HG03066 (cell line): ENCODE measurements at regions not wholly inside any gene's neighbourhood (a gene's known extent, or its start where the extent isn't known, plus 50 kb on each side); places are given as distances from the start of the nearest gene placed in this dataset.
A peak's percentile ranks its signal among the peaks of the same experiment; 100 is the strongest.
"Not testable (repeated sequence)": the region's sequence is repeated elsewhere in the genome, so short reads cannot be mapped to it uniquely, and the experiment has no call there.

Experiments used
- ATAC-seq: cut with Tn5 transposase; IDR thresholded peaks from one replicate; pipeline ENCODE4 v1.9.1; 2021; ENCODE audit warnings: low read depth; ENCODE audit not compliant: unreplicated experiment

DNA sequence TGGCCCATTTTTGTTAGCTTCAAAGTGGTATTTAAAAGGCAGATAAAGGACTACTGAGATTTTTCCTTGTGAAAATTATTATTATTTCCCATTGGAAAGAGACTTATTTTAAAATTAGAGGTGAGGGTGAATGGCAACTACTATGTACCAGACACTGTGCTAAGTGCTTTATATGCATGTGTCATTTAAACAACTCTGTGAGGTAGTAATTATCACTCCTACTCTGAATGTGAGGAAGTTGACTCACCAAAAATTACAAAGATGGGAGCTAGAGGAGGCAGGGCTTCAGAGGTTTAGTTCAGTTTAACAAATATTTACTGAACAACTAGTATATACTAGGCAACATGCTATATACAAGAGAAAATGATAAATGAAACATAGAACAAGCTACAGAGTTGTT, 78.2 kb downstream of the MSL3 start:
- no peak for ATAC-seq

DNA sequence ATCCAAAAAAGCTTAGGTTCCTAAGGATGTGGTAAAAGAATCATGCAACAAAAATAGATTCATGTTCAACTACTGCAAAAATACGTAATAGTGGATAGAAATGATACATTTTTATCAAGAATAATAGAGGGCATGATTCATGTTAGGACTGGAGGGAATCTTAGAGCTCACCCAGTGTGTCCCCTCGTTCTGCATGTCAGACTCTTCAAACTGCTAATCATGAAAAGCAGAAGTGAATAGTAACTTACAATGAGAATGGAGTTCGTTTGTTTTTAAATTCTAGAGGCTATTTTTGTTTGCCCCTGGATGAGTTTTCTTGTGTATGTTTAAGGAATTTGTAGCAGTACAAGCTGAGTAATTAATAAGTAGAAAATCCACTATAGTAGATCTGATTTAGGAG, 79.4 kb downstream of the MSL3 start:
- ATAC-seq, result no peak

DNA sequence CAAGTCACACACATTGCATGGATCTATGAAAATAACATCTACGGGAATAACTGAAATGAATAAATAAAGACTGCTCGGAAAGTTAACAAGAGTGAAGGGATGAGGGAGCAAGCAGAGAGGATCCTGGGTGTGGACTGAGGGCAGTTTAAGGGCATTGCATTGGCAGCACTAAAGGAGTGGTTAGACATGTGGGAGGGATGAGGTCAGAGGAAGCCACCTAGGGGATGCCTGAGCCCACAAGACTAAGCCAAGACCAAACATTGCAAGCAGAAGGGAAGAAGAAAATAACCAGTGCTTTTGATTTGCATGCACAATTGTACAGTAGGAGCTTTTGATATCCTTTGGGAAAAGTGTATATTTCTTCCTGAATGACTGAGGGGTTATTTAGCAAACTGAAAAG, 106.1 kb downstream of the MSL3 start:
- ATAC-seq, result no peak

DNA sequence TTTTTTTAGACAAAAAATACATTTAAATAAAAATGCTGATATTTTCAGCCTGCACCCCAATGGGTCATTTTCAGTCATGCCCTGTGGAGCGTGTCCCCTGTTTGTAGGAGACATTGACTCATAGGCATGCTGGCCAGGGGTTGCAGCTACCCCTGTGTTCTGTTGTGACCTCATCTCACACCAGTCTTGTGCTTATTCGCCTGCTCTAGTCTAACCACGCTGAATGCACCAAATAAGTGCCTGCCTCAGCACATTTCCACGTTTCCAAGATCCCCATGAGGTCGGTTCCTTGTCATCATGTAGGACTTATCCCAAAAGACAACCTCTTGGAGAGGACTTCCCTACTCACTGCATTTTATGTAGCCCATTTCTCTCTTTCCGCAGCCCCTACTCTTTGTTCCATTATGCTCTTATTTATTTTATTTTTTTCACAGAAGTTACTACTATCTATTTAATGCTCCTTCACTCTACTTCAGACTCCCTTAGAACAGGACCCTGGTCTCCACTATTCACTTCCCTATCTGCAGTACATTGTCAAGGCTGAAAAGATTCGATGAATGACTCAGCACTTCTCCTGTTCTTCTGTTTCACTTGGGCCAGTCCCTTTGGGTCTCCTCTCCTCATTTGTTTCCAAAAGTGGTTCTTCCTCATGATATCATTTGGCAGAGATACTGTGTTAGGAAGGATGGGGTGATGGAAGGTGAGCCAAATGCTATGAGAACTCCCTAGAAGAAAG, 109.7 kb downstream of the MSL3 start:
- ATAC-seq, result no peak

DNA sequence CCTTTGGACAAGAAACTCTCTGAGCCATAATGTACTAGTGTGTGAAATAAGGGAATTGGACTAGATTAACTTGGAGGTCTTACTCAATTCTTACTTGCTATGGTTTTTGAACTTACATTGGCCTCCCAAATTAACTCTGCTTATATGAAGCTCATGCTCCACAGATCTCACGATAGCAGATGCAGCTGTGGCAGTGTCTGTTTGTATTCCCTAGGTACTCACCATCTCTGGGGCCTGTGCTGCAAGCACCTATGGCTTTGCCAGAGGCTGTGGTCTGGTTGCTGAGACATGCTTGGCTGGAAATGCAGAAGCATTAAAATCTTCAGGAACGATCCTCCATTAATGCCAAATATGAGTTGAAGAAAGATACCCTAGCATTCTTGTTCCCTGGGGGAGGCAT, 112.8 kb downstream of the MSL3 start:
- no peak for ATAC-seq

DNA sequence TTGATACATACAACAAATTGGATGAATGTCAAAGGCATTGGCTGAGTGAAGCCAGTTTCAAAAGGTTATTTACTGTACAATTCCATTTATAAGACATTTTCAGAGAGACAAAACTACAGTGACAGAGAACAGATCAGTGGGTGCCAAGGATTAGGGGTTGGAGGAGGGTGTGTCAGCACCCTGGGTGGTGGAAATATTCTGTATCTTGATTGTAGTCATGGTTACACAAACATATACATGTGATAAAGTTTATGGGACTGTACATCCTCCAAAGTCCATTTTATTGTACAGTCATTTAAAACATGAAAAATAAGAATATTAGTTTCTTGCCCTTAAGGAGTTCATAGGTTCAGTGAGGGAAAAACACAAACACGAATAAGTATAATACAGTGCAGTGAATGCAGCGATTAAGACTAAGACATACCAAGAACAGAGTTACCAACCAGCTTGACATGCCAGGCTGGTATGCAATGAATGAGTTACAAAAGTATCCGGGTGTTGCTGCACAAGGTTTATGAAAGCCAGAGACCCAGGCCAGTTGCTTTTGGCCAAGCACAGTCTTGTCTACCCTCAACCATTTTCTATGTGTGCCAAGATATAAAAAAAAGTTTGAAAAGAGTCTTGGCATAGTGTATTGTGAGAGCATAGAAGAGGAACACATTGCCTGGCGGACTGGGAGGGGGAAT, 123.6 kb downstream of the MSL3 start:
- no peak for ATAC-seq

DNA sequence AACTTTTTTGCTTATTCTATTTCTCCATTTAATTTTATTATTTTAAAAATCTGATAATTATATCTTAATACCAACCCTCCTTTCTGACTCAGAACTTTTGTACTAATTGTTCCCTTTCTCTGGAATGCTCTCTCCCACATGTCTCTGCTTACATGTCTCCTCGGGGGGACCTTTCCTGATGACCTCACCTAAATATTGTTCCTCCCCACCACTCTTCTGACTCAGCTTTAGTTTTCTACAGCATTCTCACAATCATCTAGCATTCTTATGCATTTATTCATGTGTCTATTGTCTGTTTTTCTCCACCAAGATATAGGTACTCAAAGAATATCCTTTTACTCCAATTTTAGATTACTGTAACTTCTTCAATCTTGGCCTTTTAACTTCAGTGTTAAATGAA, 128.7 kb downstream of the MSL3 start:
- no peak for ATAC-seq

DNA sequence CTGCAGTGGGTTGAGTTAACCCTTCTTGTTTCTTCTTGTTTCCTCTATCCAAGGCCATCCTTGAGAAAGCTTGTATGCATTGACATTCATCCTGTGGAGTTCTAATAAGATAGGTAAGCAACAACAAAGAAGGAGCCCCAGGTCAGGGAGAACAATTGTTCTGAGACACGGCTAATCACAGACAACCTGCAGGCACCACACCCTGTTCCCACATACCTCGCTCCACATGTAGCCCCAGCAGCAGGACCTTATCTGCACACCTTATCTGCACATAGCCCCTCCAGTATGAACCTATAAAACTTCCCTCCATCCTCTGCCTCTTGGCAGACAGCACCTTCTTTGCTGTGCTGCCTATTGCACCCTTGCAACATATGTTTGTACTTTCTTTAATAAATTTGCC, 129.1 kb downstream of the MSL3 start:
- ATAC-seq, result no peak

DNA sequence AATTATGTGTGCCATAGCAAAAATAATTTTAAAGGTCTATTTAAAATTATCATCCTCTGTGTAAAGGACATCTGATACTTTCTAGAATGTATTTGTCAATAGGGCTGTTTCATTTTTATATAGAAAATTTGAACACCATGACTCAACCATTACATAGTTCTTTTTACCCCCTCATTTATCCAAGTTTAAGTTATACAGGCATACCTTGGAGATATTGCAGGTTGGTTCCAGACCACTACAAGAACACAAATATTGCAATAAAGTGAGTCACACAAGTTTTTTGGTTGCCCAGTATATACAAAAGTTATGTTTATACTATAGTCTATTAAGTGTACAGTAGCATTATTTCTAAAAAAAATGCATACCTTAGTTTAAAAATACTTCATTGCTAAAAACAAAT, 130.4 kb downstream of the MSL3 start:
- no peak for ATAC-seq

DNA sequence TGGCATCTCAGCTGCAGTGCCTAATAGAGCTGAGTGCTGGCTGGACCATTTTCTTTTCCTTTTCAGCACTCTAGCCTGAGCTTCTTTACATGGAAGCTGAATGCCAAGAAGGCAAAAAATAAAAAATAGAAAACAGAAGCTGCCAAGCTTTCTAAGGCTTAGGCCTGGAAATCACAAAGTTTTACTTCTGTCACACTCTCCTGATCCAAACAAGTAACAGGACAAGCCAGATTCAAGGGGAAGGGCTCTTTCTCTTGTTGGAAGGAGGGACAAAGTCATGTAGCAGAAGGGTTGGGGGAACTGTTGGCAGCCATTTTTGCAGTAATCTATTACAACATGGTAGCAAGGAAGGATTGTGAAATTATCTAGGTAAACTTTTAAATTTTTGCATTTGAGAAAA, 131.8 kb downstream of the MSL3 start:
- no peak for ATAC-seq

DNA sequence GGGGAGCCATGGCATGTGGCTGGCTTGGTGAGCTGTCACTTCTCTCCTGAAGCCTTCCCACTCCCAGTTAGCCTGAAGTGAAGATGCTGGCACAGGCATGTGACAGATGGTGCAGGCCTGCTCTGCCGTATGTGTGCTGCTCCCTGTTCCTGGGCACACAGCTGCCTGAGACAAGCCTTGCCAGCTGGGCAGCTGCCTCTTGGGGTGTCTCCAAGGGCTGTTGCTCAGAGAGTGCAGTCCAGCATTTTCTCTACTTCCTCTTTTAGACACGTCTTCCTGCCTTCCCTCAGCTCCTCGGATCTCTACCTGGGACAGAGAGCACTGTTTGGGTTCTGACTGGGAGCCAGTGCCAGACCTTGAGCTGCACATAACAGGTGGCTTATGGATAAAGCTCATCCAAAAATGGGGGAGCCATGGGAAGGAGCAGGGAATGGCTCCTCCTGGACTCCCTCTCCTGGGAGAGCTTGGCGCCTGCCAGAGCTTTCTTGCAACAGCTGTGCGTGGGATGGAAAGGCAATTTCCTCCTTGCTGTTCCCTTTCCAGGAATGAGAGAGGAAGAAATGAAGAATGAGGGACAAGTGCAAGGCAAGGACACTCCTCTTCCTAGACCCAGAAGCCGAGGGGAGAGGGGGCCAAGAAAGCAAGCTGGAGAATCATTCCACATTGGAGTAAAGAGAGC, 132.9 kb downstream of the MSL3 start:
- ATAC-seq, result no peak

DNA sequence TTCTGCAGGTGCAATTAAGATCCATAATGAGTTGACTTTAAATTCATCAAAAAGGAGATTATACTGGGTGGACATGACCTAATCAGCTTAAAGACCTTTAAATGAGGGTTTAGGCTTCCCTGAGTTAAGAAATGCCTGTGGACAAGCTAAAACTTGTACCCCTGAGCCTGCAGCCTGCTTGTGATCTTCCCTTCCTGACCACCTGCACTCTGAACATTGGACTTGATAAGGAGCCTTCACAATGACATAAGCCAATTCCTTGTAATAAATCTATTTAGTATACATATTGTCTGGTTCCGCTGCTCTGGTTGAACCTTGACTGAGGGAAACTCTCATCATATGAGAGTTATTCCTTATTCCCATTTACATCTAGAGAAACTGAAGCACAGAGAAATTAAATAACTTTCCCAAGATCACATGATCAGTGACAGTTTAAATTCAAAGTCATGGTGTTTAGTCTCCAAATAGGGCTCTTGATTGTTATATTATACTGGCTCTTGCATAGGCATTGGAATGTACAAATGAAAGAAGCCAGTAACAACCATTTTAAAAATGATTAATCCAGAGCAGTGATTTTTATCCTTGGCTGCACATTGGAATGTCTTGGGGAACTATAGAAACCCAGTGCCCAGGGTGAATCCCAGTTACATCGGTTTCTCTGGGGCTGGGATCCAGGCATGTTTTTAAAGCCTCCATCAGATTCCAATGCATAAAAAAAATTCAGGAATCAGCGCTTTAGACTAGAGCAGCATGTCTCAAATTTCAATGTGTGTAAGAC, 136.1 kb downstream of the MSL3 start:
- no peak for ATAC-seq

DNA sequence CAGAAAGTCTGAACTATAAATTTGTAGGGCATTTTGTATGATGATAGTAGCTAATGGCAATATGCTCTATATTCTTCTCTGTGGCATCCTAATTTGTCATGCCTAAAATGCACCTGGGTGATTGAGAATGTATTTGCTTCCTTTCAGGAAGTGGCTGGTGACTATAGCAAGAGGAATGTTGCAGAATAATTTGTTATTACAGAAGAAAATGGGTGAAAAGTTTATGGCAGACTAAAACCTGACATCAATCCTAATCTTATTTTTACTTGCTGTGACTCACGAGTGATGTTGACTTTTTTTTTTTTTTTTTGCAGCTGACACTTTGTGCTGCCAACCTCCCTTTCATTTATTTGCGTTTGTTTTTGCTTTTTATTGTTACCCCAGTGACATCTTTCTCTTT, 141.1 kb downstream of the MSL3 start:
- ATAC-seq, result no peak

DNA sequence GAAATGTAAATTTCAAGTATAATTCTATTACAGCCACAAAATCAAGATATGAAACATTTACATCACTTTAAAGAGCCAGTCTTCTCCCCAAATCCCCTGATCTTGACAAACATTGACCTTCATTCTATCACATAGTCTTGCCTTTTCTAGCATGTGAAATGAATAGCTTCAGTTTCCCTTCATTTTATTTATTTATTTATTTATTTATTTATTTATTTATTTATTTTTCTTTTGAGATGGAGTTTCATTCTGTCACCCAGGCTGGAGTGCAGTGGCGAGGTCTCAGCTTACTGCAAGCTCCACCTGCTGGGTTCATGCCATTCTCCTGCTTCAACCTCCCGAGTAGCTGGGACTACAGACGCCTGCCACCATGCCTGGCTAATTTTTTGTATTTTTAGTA, 147.9 kb downstream of the MSL3 start:
- ATAC-seq, result not testable (repeated sequence)

DNA sequence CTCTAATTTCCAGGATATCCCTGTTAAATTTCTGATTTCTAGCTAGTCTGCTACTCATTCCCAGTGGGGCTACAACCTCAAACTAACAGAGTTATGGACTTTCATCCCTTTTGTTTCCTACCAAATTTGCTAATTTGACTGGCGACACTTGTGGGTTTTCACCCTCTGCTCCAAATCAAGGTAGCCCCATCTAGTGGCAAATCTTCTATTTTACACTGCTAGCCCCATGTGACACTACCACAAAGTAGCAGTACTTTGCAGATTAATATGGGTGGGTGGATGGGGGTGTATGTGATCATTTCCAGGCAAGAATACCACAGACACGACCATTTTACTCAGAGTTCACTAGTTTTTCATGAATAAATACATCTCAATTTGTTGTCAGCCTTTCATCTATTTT, 150.3 kb downstream of the MSL3 start:
- peak; percentile 76 for ATAC-seq

DNA sequence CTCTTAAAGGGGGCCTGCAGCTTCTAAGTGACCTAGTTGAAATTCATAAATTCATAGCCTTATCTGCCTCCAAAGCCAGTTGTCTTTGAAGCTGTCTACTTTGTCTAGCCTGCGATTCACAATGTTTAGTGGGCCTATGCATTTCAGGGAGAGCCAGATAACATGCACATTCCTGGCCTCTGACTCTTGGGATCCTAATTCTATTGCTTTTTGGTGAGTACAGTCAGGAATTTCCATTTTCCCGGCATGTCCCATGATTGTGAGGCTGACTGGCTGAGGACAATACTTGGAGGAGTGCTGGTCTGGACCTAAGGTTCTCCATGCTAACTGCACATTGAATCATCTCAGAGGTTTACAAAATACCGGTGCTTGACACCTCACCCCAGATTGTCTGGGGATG, 155.0 kb downstream of the MSL3 start:
- ATAC-seq, result no peak

DNA sequence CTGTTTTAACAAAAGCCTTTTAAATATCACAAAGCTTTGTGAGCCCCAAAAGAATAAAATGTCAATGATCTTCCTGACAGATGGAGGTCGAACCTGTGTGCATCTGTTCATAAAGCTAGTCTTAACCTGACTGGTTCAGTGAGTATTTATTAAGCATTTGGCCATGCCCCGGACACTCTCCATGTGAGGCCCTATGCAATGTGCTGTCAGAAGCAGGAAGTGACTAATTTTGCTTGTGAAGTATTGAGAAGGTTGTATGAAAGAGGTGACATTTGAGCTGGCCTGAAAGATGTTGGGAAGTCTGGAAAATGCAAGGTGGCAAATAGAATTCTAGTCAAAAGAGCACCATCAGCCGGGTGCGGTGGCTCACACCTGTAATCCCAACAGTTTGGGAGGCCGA, 171.4 kb downstream of the MSL3 start:
- ATAC-seq, result no peak

DNA sequence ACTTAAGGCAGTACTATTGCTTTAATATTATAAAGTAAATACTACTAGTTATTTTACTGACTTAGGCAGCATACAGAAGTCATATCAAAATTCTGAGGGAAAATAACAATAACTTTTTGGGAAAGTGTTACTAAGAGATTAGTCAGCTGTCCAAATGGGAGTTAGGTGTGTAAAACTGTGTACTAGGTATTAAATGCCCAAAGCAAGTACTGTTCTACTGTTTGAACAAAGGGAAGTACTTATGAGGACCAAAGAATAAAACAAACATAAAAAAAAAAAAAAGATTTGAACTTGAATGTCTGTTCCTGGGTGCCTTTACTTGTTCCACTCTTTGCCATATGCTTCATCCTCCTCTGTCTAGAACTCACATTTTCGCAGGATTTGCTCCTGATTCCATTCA, 174.4 kb downstream of the MSL3 start:
- no peak for ATAC-seq

DNA sequence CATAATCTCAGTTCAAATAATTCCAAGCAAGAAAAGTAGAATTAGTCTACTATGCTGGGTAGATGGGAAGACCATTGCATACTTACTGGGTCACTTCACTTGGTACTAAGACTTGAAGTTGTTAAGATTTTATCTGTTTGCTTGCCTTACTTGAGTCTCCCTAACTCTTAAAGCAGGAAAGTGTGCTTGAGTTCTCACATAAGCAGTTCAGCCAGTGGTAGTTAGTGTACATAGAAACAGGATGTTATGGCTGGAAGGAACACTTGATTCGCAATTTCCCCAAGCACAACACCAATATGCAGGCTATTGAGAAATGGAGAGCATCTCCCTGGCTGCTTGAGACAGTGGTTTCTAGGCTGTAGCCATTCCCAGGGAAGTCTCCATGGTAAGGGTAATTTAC, 176.1 kb downstream of the MSL3 start:
- ATAC-seq, result no peak

DNA sequence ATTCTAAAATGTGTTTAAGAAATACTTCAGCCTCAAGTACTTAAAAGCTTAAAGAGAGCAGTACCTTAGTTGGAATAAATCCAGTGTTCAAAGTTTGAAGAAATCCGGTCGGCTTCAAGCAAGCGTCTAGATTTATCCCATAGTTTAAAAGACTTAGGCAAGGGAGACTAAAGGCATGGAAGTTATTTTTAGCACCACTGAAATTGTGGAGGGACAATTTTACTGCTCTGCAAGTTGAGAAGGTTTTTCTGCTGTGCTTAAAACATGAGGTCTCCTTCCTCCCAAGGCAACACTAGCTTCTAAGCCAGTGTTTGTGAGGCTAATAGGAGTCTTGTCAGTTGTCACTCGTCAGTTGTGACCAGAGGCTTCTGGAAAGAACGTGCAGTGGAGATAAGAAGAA, 183.5 kb downstream of the MSL3 start:
- ATAC-seq, result no peak

DNA sequence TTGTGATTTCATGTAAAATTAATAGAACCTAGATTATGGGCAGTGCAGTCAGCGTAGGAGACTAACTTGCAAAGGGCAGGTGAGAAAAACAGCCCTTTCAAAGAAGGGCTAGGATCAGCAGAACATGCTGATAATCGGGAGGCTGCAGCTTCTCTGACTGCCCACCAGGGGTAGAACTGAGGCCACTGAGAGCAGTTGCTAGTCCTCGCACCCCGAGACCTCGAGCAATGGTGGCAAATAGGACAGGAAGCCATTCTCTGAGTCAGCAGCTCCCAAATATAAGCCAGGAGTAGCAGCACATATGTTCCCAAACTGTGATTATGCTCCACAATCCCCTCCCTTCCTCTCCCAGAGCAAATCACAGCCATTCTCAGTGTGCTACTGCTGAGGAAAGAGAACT, 186.5 kb downstream of the MSL3 start:
- ATAC-seq, result no peak
